GM06990 (cell line): ENCODE measurements at regions not wholly inside any gene's neighbourhood (a gene's known extent, or its start where the extent isn't known, plus 50 kb on each side); places are given as distances from the start of the nearest gene placed in this dataset.
"Not testable (repeated sequence)": the region's sequence is repeated elsewhere in the genome, so short reads cannot be mapped to it uniquely, and the experiment has no call there.

Source experiments
- DNase-seq: peaks from one replicate; pipeline ENCODE4 v3.0.0-alpha.2; 2011; ENCODE audit not compliant: insufficient read length; ENCODE audit errors: extremely low read depth
- H3K27me3 ChIP-seq: replicated peaks from 2 replicates; pipeline ENCODE4 v1.6.0; 2011; ENCODE audit warnings: low read length; ENCODE audit not compliant: control insufficient read depth, insufficient read depth
- H3K36me3 ChIP-seq: 2 replicates; pipeline ENCODE4 v1.5.1; 2011; ENCODE audit warnings: low read length; ENCODE audit not compliant: control insufficient read depth, insufficient read depth
- H3K4me3 ChIP-seq: replicated peaks from 2 replicates; pipeline ENCODE4 v1.5.1; 2011; ENCODE audit warnings: low read depth, mild to moderate bottlenecking, control low read depth, low read length
- CTCF ChIP-seq: IDR thresholded peaks from 2 replicates; pipeline ENCODE4 v1.5.1; 2011; ENCODE audit warnings: low read length, control low read depth, mild to moderate bottlenecking, inconsistent platforms; ENCODE audit not compliant: insufficient read depth, poor library complexity, severe bottlenecking

GRCh38 chr13:24985107-24985506, 110.8 kb upstream of the PABPC3 start:
- no peaks in the 10 kb centered on the region; the same call in none of the 2 replicates for H3K27me3 ChIP-seq
- DNase-seq, result no peak
- TF ChIP-seq CTCF, result peak; percentile 18

GRCh38 chr13:24985896-24986295, 110.0 kb upstream of the PABPC3 start:
- no peak overlapping the region for H3K4me3 ChIP-seq
- H3K36me3 ChIP-seq, result no peaks in the 10 kb centered on the region
- H3K27me3 ChIP-seq, result no peaks in the 10 kb centered on the region; the same call in none of the 2 replicates
- no peak for DNase-seq
- no peak for TF ChIP-seq CTCF

More at GRCh38 chr13:24985107-24985506, 110.8 kb upstream of the PABPC3 start:
- H3K36me3 ChIP-seq, result no peaks in the 10 kb centered on the region
- no peak overlapping the region for H3K4me3 ChIP-seq

- Histone ChIP-seq H3K4me3 (no peak overlapping the region), H3K36me3 (no peaks in the 10 kb centered on the region), H3K27me3 (no peaks in the 10 kb centered on the region; the same call in none of the 2 replicates)
- TF ChIP-seq CTCF, result no peak
- DNase-seq, result no peak
Measured at GRCh38 chr13:24986826-24987225, 109.1 kb upstream of the PABPC3 start.

- H3K4me3 ChIP-seq, DNase-seq, H3K27me3 ChIP-seq, H3K36me3 ChIP-seq: not testable (repeated sequence)
Measured at GRCh38 chr13:24989959-24990358, 106.0 kb upstream of the PABPC3 start.

GRCh38 chr13:24992946-24993345, 103.0 kb upstream of the PABPC3 start:
- not testable (repeated sequence) for DNase-seq, H3K27me3 ChIP-seq, H3K36me3 ChIP-seq, H3K4me3 ChIP-seq

- peak; percentile 84 for TF ChIP-seq CTCF
- Histone ChIP-seq H3K4me3 (no peak overlapping the region), H3K27me3 (peaks cover 2% of the 10 kb centered on the region; the same call in 1 of the 2 replicates), H3K36me3 (no peaks in the 10 kb centered on the region)
- DNase-seq, result no peak
Measured at GRCh38 chr13:24995225-24995804, 100.6 kb upstream of the PABPC3 start.
